GM23338 (cell line): ENCODE measurements at regions not wholly inside any gene's neighbourhood (a gene's known extent, or its start where the extent isn't known, plus 50 kb on each side); places are given as distances from the start of the nearest gene placed in this dataset.

Source experiments
- EZH2 ChIP-seq: fragments of 200-600 bp; sonication (generic); IDR thresholded peaks from one replicate; pipeline ENCODE4 v1.8.0; 2017; ENCODE audit warnings: antibody characterized with exemption, mild to moderate bottlenecking, low read depth; ENCODE audit not compliant: unreplicated experiment
- EZH2phosphoT487 ChIP-seq: fragments of 200-600 bp; sonication (generic); IDR thresholded peaks from one replicate; pipeline ENCODE4 v1.8.1; 2018; ENCODE audit warnings: antibody characterized with exemption; ENCODE audit not compliant: unreplicated experiment
- POLR2AphosphoS5 ChIP-seq: IDR thresholded peaks from 2 replicates; pipeline ENCODE4 v1.6.1; 2016; ENCODE audit warnings: antibody characterized with exemption, low read depth
- TF ChIP-seq, protein P1 (sequence below), 2 experiments: fragments of 200-600 bp in 1 of 2; sonication (generic) in 1 of 2; conservative IDR thresholded peaks; 2 replicates each; pipeline versions ENCODE4 v1.5.1 to v1.6.1; 2016 to 2017; ENCODE audit warnings: antibody characterized with exemption in 2 of 2, low read depth in 2 of 2, mild to moderate bottlenecking in 2 of 2, moderate library complexity in 1 of 2

DNA sequence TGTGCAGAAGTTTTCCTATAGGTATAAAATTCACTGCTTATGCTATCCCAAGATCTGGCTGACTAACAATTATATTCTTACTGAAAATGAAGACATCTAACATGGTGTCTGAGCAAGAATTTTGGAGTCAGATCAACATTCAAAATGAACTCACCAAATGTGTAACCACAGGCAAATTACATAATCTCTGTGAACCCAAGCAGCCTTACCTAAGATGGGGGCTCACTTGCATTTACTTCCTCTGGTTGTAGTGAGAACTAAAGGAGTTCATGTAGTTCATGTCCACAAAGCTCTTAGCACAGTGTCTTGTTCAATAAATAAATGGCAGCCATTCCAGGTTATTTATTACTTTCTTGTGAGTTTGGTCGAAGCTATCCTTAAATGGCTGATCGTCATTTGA lies 163.9 kb upstream of the LCORL start:
- TF ChIP-seq POLR2AphosphoS5: no peak
- TF ChIP-seq, protein P1, sequence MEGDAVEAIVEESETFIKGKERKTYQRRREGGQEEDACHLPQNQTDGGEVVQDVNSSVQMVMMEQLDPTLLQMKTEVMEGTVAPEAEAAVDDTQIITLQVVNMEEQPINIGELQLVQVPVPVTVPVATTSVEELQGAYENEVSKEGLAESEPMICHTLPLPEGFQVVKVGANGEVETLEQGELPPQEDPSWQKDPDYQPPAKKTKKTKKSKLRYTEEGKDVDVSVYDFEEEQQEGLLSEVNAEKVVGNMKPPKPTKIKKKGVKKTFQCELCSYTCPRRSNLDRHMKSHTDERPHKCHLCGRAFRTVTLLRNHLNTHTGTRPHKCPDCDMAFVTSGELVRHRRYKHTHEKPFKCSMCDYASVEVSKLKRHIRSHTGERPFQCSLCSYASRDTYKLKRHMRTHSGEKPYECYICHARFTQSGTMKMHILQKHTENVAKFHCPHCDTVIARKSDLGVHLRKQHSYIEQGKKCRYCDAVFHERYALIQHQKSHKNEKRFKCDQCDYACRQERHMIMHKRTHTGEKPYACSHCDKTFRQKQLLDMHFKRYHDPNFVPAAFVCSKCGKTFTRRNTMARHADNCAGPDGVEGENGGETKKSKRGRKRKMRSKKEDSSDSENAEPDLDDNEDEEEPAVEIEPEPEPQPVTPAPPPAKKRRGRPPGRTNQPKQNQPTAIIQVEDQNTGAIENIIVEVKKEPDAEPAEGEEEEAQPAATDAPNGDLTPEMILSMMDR (conservative IDR thresholded peaks at IDR 0.05; ENCODE audit: low read depth in 2 of 2): no peak
- no peak for TF ChIP-seq EZH2
- TF ChIP-seq EZH2phosphoT487: no peak
